ENCODE measurements at regions not wholly inside any gene's neighbourhood (a gene's known extent, or its start where the extent isn't known, plus 50 kb on each side); places are given as distances from the start of the nearest gene placed in this dataset.

GRCh38 chr10:83713423-83713822 lies 425.9 kb upstream of the GHITM start:
- TF ChIP-seq, protein P1, sequence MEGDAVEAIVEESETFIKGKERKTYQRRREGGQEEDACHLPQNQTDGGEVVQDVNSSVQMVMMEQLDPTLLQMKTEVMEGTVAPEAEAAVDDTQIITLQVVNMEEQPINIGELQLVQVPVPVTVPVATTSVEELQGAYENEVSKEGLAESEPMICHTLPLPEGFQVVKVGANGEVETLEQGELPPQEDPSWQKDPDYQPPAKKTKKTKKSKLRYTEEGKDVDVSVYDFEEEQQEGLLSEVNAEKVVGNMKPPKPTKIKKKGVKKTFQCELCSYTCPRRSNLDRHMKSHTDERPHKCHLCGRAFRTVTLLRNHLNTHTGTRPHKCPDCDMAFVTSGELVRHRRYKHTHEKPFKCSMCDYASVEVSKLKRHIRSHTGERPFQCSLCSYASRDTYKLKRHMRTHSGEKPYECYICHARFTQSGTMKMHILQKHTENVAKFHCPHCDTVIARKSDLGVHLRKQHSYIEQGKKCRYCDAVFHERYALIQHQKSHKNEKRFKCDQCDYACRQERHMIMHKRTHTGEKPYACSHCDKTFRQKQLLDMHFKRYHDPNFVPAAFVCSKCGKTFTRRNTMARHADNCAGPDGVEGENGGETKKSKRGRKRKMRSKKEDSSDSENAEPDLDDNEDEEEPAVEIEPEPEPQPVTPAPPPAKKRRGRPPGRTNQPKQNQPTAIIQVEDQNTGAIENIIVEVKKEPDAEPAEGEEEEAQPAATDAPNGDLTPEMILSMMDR (conservative IDR thresholded peaks at IDR 0.05; ENCODE audit: low read depth, low read length): no peak

DNA sequence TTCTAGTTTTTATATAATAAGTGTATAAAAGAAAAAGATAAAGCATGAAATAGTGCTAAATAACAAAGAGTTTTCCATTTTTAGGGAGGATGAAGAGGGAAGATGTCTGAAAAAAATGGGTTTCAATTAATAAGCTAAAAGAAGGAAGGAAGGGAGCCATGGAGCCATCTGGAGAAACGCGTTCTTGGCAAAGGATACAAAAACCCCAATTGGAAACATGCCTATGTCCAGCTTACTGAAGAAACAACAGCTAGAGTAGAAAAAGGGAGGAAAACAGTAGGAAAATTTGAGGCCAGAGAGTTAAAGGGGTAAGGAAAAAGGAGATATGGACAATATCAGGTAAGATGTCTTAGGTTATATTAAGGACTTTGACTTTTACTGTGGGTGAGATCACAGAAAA lies 416.2 kb upstream of the GHITM start:
- TF ChIP-seq, protein P1 (conservative IDR thresholded peaks at IDR 0.05; ENCODE audit: low read depth, low read length): no peak
- no peak overlapping the region for H3K4me3 ChIP-seq (ENCODE audit: low read depth, low read length)
- DNase-seq (ENCODE audit: low read depth): no peak

More at GRCh38 chr10:83713423-83713822, 425.9 kb upstream of the GHITM start:
- no peak for DNase-seq (ENCODE audit: low read depth)
- no peak overlapping the region for H3K4me3 ChIP-seq (ENCODE audit: low read depth, low read length)

GRCh38 chr10:83724471-83725241 lies 414.7 kb upstream of the GHITM start:
- DNase-seq (ENCODE audit: low read depth): no peak
- TF ChIP-seq, protein P1 (conservative IDR thresholded peaks at IDR 0.05; ENCODE audit: low read depth, low read length): no peak
- H3K4me3 ChIP-seq (ENCODE audit: low read depth, low read length): no peak overlapping the region

DNA sequence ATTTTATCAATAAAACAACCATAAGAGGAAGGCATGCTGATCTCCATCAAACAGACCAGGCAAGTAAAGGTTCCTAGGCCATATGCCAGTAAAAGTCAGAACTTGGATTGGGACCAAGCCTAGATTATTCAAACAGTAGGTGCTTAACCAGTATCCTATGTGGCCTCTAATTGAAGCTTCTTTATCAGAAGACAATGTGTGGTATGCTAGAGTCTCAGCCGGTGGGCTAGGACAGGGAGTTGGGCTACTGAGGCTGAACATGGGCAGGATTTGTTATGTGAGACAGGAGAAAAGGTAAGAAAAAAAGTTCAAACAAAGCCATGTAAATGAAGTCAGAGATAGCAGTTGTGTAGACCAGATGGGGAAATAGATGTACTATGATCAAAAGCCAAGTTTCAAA lies 413.7 kb upstream of the GHITM start:
- no peak overlapping the region for H3K4me3 ChIP-seq (ENCODE audit: low read depth, low read length)
- TF ChIP-seq, protein P1 (conservative IDR thresholded peaks at IDR 0.05; ENCODE audit: low read depth, low read length): no peak
- DNase-seq (ENCODE audit: low read depth): no peak

DNA sequence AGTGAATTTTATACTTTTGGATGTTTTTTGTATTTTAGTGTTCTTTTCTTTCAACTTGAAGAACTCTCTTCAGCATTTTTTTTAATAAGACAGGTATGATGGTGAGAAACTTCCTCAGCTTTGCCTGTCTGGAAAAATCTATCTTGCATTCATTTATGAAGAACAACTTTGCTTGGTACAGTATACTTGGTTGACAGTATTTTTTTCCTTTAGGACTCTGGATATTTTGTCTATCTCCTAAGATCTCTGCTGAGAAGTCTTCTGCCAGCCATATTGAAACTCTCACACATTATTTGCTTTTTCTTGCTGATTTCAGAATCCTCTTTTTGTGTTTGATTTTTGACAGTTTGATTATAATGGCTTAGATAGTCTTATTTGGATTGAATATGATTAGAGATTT lies 405.0 kb upstream of the GHITM start:
- DNase-seq (ENCODE audit: low read depth): no peak
- TF ChIP-seq, protein P1 (conservative IDR thresholded peaks at IDR 0.05; ENCODE audit: low read depth, low read length): no peak

DNA sequence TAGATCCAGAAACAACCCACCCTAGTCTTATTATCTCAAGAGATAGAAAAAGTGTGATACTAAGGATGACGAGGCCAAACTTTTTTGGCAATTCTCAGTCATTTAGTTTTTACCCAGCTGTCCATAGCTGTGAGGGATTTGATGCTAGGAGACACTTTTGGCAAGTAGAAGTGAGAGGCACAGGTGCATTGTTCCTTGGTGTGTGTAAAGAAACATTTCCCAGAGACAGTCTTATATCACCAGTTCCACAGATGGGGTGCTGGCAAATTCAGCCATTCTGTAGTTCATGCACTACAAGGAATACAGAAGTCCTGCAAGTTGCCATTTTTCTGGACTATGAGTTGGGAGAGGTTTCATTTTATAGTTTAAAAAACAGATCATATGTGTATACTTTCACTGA lies 403.3 kb upstream of the GHITM start:
- H3K4me3 ChIP-seq (ENCODE audit: low read depth, low read length): no peak overlapping the region
- DNase-seq (ENCODE audit: low read depth): no peak
- TF ChIP-seq, protein P1 (conservative IDR thresholded peaks at IDR 0.05; ENCODE audit: low read depth, low read length): no peak

More for the DNA sequence above, 405.0 kb upstream of the GHITM start:
- H3K4me3 ChIP-seq (ENCODE audit: low read depth, low read length): no peak overlapping the region

- TF ChIP-seq, protein P1 (conservative IDR thresholded peaks at IDR 0.05; ENCODE audit: low read depth, low read length): no peak
- no peak for DNase-seq (ENCODE audit: low read depth)
- no peak overlapping the region for H3K4me3 ChIP-seq (ENCODE audit: low read depth, low read length)
Measured at GRCh38 chr10:83750604-83751003, 388.7 kb upstream of the GHITM start.
